ENCODE measurements at regions not wholly inside any gene's neighbourhood (a gene's known extent, or its start where the extent isn't known, plus 50 kb on each side); places are given as distances from the start of the nearest gene placed in this dataset.
A peak's percentile ranks its signal among the peaks of the same experiment; 100 is the strongest.

DNA sequence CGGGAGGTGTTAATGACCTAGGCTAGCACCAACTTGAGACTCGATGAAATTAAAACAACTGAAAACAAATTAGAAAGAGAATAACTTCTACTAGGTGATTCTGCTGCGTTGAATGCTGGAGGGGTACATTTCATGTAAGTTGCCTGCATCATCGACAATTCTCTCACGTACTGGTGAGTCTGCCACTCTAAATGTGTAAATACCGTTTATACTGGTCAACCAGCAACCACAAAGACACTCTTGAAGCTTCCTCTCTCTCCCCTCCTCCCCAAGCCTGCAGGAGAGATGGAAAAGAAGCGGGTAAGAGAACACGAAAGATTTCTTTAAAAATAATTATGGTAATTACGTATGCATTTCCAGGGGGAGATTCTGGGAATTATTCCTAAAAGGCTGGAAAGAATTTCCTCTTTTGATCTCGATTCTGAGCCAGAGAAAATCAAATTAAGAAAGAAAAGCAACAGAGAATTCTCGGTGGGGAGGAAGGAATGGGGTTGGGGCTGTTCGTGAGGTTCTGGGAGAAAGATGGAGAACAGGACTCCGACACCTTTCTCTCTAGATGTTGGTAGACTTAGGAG lies 68.6 kb upstream of the MRTFB start:
- 65% methylated on average over 13 of the region's 13 CpGs for WGBS
- Histone ChIP-seq H3K4me3 (ENCODE audit: low read depth, low read length) (no peak overlapping the region), H3K36me3 (ENCODE audit: insufficient read depth) (no peaks in the 10 kb centered on the region), H3K4me1 (ENCODE audit: insufficient read depth) (no peaks in the 10 kb centered on the region), H3K27ac (ENCODE audit: low read depth) (no peak overlapping the region)
- no peak for DNase-seq (ENCODE audit: extremely low spot score)

DNA sequence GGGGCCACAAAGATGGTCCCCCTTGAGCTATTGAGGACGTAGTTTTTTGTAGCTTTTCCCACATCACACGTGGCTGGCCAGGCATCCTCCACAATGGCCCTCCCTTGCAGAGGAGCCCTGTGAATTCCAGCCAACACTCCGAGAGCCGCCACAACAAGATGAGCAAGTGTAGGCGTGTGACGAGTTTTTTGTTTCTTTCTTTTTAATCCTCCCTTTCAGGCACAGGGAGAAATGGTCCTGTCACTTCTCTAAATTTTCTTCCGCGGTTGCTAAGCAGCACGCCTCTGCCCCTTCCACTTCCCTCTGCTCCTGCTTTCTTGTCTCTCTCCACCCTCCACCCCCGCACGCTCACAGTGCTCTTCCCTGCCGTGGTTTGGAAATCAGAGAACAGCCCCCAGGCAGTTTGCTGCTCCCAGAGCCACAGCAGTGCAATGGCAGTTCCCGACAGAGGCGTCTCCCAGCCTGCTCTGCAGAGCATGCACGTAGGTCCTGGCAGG lies 68.0 kb upstream of the MRTFB start:
- WGBS, result 2% methylated on average over 15 of the region's 15 CpGs
- DNase-seq (ENCODE audit: extremely low spot score), result no peak
- H3K4me3 ChIP-seq (ENCODE audit: low read depth, low read length), result no peak overlapping the region
- H3K36me3 ChIP-seq (ENCODE audit: insufficient read depth), result no peaks in the 10 kb centered on the region
- H3K4me1 ChIP-seq (ENCODE audit: insufficient read depth), result no peaks in the 10 kb centered on the region
- peak overlapping the region; percentile 39 for H3K27ac ChIP-seq (ENCODE audit: low read depth)

DNA sequence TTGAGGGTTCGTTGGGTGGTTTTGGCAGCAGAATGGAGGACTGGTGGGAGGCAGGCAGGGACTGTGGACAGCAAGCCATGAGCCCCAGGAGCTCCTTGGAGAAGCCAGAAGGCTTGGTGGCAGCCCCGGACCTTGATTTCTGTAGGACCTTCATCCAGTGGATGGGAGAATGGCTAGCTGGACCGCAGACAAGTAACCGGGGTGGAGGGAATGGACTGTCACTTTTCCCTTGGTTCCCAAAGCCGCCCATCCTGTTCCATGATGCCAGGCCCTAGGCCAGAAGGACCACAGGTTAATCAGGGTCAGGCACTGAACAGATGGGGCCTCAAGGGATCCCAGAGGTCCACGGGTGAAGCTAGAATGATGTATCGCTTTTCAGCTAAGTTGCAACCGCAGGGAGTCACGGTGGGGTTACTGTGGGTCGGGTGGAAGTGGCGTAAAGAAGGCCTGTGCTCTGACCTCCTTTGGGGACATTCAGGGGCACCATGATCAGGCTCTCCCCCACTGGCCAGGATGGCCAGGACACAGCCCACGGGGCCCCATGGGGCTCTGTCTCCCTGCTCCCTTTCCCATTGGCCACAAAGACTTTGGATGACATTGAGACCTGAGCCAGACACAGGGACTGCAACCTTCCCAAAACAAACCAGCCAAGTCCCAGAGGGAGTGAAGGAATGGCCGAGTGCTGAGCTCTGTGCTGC lies 66.9 kb upstream of the MRTFB start:
- H3K4me1 ChIP-seq (ENCODE audit: insufficient read depth), result no peaks in the 10 kb centered on the region
- no peaks in the 10 kb centered on the region for H3K36me3 ChIP-seq (ENCODE audit: insufficient read depth)
- 89% methylated on average over 13 of the region's 13 CpGs for WGBS
- H3K4me3 ChIP-seq (ENCODE audit: low read depth, low read length), result no peak overlapping the region
- no peak overlapping the region for H3K27ac ChIP-seq (ENCODE audit: low read depth)
- no peak for DNase-seq (ENCODE audit: extremely low spot score)

DNA sequence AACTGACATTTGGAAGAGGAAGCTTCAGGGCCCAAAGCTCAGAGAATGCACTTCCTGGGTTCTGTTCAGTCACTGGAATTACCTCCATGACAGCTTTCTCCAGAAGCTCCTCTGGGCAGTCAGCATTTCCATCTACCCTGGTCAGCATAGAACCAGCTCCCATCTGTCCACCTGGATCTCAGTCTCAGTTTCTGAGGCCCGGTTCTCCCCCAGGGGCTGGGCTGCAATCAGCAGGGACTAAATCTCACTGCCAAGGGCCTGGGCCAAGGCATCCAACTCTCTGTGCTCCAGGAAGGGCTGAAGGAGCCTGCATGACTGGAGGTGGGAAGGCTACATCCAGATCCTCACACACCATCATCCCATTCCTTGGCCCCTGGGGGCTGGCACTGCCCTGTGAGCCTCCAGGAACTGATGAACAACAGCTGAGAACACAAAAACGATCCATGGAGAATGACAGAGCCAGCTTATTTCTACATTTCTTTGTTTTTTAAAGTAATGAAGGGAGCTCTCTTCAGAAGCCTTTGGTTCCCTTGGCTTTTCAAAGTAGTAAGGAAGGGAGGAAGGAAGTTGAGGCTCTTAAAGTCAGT lies 66.3 kb upstream of the MRTFB start:
- DNase-seq (ENCODE audit: extremely low spot score), result no peak
- 63% methylated on average over 2 of the region's 2 CpGs for WGBS
- no peak overlapping the region for H3K27ac ChIP-seq (ENCODE audit: low read depth)

DNA sequence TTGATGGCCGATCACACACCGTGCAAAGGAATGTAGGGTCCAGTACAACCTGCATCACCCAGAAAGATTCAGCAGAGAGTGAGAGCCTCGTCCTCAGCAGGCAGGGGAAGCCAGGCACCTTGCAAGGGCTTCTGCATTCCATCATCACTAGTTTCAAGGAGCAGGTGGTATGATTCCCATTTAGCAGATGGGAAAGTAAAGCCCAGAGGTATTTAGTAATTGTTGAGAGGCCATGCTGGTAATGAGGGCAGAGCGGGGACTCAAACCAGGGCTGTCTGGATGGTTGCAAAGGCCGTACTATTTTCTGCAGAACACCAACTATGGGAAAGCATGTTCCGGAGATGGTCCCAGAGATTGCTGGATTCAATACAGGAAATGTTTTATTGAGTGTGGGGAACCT lies 65.8 kb upstream of the MRTFB start:
- H3K4me3 ChIP-seq (ENCODE audit: low read depth, low read length), result no peak overlapping the region
- no peak overlapping the region for H3K27ac ChIP-seq (ENCODE audit: low read depth)
- H3K4me1 ChIP-seq (ENCODE audit: insufficient read depth), result no peaks in the 10 kb centered on the region
- 91% methylated on average over 6 of the region's 6 CpGs for WGBS
- DNase-seq (ENCODE audit: extremely low spot score), result no peak
- no peaks in the 10 kb centered on the region for H3K36me3 ChIP-seq (ENCODE audit: insufficient read depth)

More for the DNA sequence above, 66.3 kb upstream of the MRTFB start:
- Histone ChIP-seq H3K36me3 (ENCODE audit: insufficient read depth) (no peaks in the 10 kb centered on the region), H3K4me3 (ENCODE audit: low read depth, low read length) (no peak overlapping the region), H3K4me1 (ENCODE audit: insufficient read depth) (no peaks in the 10 kb centered on the region)

DNA sequence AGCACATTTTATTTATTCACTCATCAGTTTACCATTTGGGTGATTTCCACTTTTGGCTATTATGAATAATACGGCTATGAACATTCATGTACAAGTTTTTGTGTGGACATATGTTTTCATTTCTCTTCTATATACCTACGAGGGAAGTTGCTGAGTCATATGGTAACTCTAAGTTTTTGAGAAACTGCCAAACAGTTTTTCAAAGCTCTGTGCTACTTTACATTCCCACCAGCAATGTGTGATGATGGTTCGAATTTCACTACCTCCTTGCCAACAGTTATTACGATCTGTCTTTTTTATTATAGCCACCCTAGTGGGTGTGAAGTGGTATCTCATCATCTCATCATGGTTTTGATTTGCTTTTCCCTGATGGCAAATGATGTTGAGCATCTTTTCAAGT lies 63.7 kb upstream of the MRTFB start:
- H3K36me3 ChIP-seq (ENCODE audit: insufficient read depth), result no peaks in the 10 kb centered on the region
- no peak for DNase-seq (ENCODE audit: extremely low spot score)
- no peak overlapping the region for H3K27ac ChIP-seq (ENCODE audit: low read depth)
- H3K4me1 ChIP-seq (ENCODE audit: insufficient read depth), result no peaks in the 10 kb centered on the region
- no peak overlapping the region for H3K4me3 ChIP-seq (ENCODE audit: low read depth, low read length)
- 53% methylated on average over 4 of the region's 4 CpGs for WGBS

DNA sequence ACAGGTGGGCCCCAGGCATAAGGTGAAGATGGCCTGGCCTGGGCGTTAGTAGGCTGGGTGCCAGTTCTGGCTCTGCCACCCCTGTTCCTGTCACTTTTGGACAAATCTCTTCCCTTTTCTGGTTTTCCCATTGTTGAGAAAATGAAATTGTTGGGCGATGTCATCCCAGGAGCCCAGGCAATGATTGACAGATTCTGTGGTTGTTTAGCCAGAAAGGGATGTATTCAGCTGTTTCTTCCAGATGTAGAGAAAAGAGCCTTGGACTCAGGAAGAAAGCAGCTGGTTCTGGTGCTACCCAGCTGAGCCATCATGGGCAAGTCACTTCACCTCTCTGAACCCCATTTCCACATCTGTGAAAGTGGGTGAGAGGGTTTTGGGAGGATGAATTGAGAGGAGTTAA lies 60.1 kb upstream of the MRTFB start:
- no peak overlapping the region for H3K27ac ChIP-seq (ENCODE audit: low read depth)
- DNase-seq (ENCODE audit: extremely low spot score), result no peak
- H3K36me3 ChIP-seq (ENCODE audit: insufficient read depth), result no peaks in the 10 kb centered on the region
- no peak overlapping the region for H3K4me3 ChIP-seq (ENCODE audit: low read depth, low read length)
- 97% methylated on average over 2 of the region's 2 CpGs for WGBS
- no peaks in the 10 kb centered on the region for H3K4me1 ChIP-seq (ENCODE audit: insufficient read depth)

DNA sequence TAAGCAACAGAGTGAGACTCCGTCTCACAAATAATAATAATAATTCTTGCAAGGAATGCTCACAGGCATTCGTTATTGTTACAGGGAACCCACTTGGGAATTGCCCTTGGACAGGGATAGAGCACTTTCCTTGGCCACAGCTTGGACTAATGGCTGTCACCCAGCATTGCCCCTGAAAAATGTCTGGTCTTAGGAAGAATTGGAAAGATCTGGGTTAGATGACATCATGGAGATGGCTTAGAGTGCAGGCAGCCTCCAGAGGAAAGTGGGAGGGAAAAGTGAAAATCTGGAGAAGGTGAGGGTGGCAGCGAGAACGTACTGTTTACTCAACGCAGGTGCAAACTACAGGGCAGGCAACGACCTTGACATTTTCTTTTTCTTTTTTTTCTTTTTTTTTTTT lies 59.3 kb upstream of the MRTFB start:
- Histone ChIP-seq H3K36me3 (ENCODE audit: insufficient read depth) (no peaks in the 10 kb centered on the region), H3K4me1 (ENCODE audit: insufficient read depth) (no peaks in the 10 kb centered on the region), H3K4me3 (ENCODE audit: low read depth, low read length) (no peak overlapping the region), H3K27ac (ENCODE audit: low read depth) (no peak overlapping the region)
- no peak for DNase-seq (ENCODE audit: extremely low spot score)
- WGBS, result 75% methylated on average over 6 of the region's 6 CpGs

DNA sequence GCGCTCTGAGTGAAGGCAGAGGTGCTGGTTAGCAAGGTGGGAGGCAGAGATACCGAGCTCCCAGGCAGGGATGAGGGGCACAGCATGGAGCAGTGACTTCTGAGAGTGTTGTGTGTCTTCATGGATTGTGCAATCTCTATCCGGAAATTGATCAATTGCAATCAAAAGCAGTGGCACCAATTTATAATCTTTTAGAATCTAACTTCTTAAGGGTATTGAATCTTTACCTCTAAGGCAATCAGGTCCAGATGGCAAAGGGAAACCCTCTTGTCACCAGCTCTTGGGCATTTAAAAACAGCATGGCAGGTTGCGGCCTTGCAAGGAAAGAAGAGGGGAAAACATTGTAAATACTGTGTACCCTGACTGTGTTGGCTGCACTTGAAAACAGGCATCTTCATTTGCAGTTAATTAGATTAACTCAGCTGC lies 58.0 kb upstream of the MRTFB start:
- 86% methylated on average over 4 of the region's 4 CpGs for WGBS
- H3K36me3 ChIP-seq (ENCODE audit: insufficient read depth), result no peaks in the 10 kb centered on the region
- H3K27ac ChIP-seq (ENCODE audit: low read depth), result no peak overlapping the region
- DNase-seq (ENCODE audit: extremely low spot score), result no peak
- H3K4me1 ChIP-seq (ENCODE audit: insufficient read depth), result no peaks in the 10 kb centered on the region
- no peak overlapping the region for H3K4me3 ChIP-seq (ENCODE audit: low read depth, low read length)

DNA sequence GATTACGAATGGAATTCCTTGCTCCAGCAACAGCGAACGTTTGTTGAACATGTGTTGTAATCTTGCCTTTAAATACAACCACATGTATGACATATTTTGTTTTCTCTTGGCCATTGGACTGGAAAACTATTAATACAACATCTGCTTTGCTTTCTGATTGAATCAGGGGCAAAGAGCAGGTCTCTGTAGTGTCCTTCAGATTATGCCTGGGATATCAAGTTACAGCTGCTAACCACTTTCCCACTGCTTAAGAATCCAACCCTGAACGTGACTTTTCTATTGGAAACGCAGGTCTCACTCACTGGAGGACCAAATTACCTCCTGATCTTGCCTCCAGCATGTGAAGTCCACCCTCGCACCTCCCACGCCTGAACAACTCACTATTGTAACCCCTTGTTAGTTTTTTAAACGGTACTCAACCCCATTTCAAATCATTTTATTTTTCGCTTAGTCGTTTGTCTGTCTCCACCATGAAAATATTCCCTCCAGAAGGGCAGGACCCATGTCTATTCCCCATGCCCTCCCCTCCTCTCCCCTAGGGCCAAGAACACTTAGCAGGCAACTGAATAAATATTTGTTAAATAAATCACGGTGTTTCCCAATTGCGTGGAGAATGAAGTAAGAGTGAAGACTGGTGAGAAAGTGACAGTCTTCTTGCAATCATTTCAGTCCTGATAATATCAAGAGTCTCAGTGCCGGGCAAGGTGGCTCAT lies 57.4 kb upstream of the MRTFB start:
- Histone ChIP-seq H3K36me3 (ENCODE audit: insufficient read depth) (no peaks in the 10 kb centered on the region), H3K4me1 (ENCODE audit: insufficient read depth) (no peaks in the 10 kb centered on the region), H3K27ac (ENCODE audit: low read depth) (peak overlapping the region; percentile 75), H3K4me3 (ENCODE audit: low read depth, low read length) (no peak overlapping the region)
- WGBS, result 46% methylated on average over 13 of the region's 13 CpGs
- peak; percentile 54 for DNase-seq (ENCODE audit: extremely low spot score)

DNA sequence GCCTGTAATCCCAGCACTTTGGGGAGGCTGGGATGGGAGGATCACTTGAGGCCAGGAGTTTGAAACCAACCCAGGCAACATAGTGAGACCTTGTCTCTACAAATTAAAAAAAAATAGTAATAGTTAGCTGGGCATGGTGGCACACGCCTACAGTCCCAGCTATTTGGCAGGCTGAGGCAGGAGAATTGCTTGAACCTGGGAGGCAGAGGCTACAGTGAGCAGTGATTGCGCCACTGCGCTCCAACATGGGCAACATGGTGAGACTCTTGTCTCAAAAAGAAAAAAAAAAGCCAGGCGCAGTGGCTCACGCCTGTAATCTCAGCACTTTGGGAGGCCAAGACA lies 56.9 kb upstream of the MRTFB start:
- no peak for DNase-seq (ENCODE audit: extremely low spot score)
- Histone ChIP-seq H3K4me1 (ENCODE audit: insufficient read depth) (no peaks in the 10 kb centered on the region), H3K36me3 (ENCODE audit: insufficient read depth) (no peaks in the 10 kb centered on the region), H3K27ac (ENCODE audit: low read depth) (no peak overlapping the region), H3K4me3 (ENCODE audit: low read depth, low read length) (no peak overlapping the region)
- WGBS, result 83% methylated on average over 5 of the region's 5 CpGs

DNA sequence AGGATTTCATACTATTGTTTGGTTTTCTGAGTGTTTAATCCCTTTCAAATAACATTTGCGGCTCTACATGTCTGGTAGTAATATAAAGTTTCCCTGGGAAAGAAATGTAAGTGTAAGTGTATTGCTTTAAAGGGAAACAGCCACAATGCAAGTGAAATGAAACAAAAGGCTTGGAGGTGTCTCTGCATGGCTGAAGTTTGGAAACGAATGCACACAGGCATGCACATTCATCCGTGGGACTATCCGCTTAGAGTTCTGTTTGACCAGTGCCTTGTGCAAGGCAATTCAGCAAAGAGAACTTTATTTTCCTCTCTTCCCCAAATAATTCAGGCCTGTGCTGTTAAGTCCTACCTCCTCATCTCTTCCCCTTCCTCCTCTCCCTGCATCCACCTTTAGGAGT lies 56.1 kb upstream of the MRTFB start:
- Histone ChIP-seq H3K4me1 (ENCODE audit: insufficient read depth) (no peaks in the 10 kb centered on the region), H3K36me3 (ENCODE audit: insufficient read depth) (no peaks in the 10 kb centered on the region), H3K4me3 (ENCODE audit: low read depth, low read length) (peak overlapping the region; percentile 4), H3K27ac (ENCODE audit: low read depth) (no peak overlapping the region)
- no peak for DNase-seq (ENCODE audit: extremely low spot score)
- WGBS, result 28% methylated on average over 4 of the region's 4 CpGs

DNA sequence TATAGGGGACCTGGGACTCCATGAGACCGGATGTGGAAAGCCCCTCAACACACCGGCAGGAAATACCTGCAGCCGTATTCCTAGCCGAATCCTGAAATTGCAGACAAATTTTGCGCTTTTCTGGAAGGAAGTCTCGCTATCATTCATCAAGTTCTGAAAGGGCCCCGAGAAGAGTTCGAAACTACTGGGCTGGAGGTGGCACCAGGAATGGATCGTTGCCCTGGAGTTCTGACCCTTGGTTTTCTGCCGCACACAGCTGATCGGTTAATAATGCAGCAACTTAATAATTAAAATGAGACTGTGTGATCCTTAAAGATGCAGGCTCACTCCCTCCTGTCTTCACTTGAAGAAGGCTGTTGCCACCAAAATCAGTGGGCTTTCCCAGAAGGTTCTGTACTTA lies 55.7 kb upstream of the MRTFB start:
- peak overlapping the region; percentile 19 for H3K4me3 ChIP-seq (ENCODE audit: low read depth, low read length)
- H3K27ac ChIP-seq (ENCODE audit: low read depth), result peak overlapping the region; percentile 39
- WGBS, result 66% methylated on average over 11 of the region's 11 CpGs
- H3K36me3 ChIP-seq (ENCODE audit: insufficient read depth), result no peaks in the 10 kb centered on the region
- DNase-seq (ENCODE audit: extremely low spot score), result no peak
- no peaks in the 10 kb centered on the region for H3K4me1 ChIP-seq (ENCODE audit: insufficient read depth)

DNA sequence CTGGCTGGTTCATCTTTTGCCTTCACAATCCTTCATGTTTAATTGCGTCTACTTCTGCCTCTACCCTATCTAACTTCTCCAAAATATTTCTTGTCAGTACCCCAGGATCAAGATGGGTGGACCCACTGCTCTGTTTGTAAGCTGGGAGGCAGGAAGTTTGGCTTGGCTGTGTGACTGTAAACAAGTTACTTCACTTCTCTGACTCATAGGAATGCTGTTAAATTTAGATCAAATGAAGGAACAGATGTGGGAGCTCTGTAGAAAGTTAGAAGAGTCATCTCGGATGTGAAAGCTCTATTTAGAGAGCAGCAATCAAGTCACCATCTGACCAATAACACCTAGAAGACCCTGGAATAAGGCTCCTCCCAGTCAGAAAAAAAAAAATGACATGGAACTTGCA lies 55.2 kb upstream of the MRTFB start:
- Histone ChIP-seq H3K4me1 (ENCODE audit: insufficient read depth) (no peaks in the 10 kb centered on the region), H3K36me3 (ENCODE audit: insufficient read depth) (no peaks in the 10 kb centered on the region), H3K27ac (ENCODE audit: low read depth) (peak overlapping the region; percentile 39), H3K4me3 (ENCODE audit: low read depth, low read length) (peak overlapping the region; percentile 19)
- no peak for DNase-seq (ENCODE audit: extremely low spot score)
- WGBS, result 36% methylated on average over 2 of the region's 2 CpGs

Measured in urinary bladder (tissue), 3 donors.